Astrocyte (in vitro differentiated cells and primary cell): ENCODE measurements at regions not wholly inside any gene's neighbourhood (a gene's known extent, or its start where the extent isn't known, plus 50 kb on each side); places are given as distances from the start of the nearest gene placed in this dataset.

Source experiments
- DNase-seq: peaks from one replicate; pipeline ENCODE4 v3.0.0-alpha.2; 2010; ENCODE audit warnings: low read depth
- FAIRE-seq: peaks from 2 replicates; lab custom pipeline; 2011; peaks lifted over from hg19 to GRCh38; lab: Jason Lieb, UNC
- H2AFZ ChIP-seq: 2 replicates; pipeline ENCODE4 v1.6.0; 2012; ENCODE audit warnings: low read depth, low read length, inconsistent platforms
- H3K27ac ChIP-seq: 2 replicates; pipeline ENCODE4 v1.5.1; 2011; ENCODE audit warnings: low read depth, low read length, inconsistent platforms
- H3K27me3 ChIP-seq: 2 replicates; pipeline ENCODE4 v1.6.0; 2011; ENCODE audit warnings: low read length, inconsistent platforms; ENCODE audit not compliant: insufficient read depth
- H3K36me3 ChIP-seq: 2 replicates; pipeline ENCODE4 v1.5.1; 2011; ENCODE audit warnings: low read length, inconsistent platforms; ENCODE audit not compliant: insufficient read depth
- H3K4me1 ChIP-seq: 2 replicates; pipeline ENCODE4 v1.5.1; 2011; ENCODE audit warnings: low read length, inconsistent platforms; ENCODE audit not compliant: insufficient read depth
- H3K4me2 ChIP-seq: 2 replicates; pipeline ENCODE4 v1.6.0; 2012; ENCODE audit warnings: low read length, inconsistent platforms
- H3K4me3 ChIP-seq: 2 replicates; pipeline ENCODE4 v1.5.1; 2011; ENCODE audit warnings: low read depth, mild to moderate bottlenecking, low read length, inconsistent platforms; ENCODE audit not compliant: insufficient read depth
- H3K79me2 ChIP-seq: 2 replicates; pipeline ENCODE4 v1.6.0; 2012; ENCODE audit warnings: mild to moderate bottlenecking, low read length, inconsistent platforms; ENCODE audit not compliant: insufficient read depth
- H3K9ac ChIP-seq: 2 replicates; pipeline ENCODE4 v1.6.0; 2012; ENCODE audit warnings: mild to moderate bottlenecking, low read length, inconsistent platforms
- H3K9me3 ChIP-seq: 2 replicates; pipeline ENCODE4 v1.5.1; 2012; ENCODE audit warnings: low read depth, mild to moderate bottlenecking, low read length, inconsistent platforms; ENCODE audit not compliant: insufficient read depth
- H4K20me1 ChIP-seq: 2 replicates; pipeline ENCODE4 v1.6.0; 2012; ENCODE audit warnings: low read length, inconsistent platforms; ENCODE audit not compliant: insufficient read depth
- H3K27ac Mint-ChIP-seq: one replicate; pipeline ENCODE4 v1.8.0; 2021; ENCODE audit warnings: mild to moderate bottlenecking, mixed read lengths; ENCODE audit not compliant: unreplicated experiment
- H3K27me3 Mint-ChIP-seq: one replicate; pipeline ENCODE4 v1.8.0; 2021; ENCODE audit warnings: low read depth, mixed read lengths; ENCODE audit not compliant: unreplicated experiment
- H3K36me3 Mint-ChIP-seq: one replicate; pipeline ENCODE4 v1.8.0; 2021; ENCODE audit warnings: low read depth, mixed read lengths; ENCODE audit not compliant: unreplicated experiment
- H3K4me1 Mint-ChIP-seq: one replicate; pipeline ENCODE4 v1.8.0; 2021; ENCODE audit warnings: low read depth, mixed read lengths; ENCODE audit not compliant: unreplicated experiment
- H3K4me3 Mint-ChIP-seq: one replicate; pipeline ENCODE4 v1.8.0; 2021; ENCODE audit warnings: mild to moderate bottlenecking, moderate library complexity, mixed read lengths; ENCODE audit not compliant: unreplicated experiment
- H3K9me3 Mint-ChIP-seq: one replicate; pipeline ENCODE4 v1.8.0; 2021; ENCODE audit warnings: mild to moderate bottlenecking, mixed read lengths; ENCODE audit not compliant: unreplicated experiment
- EZH2 ChIP-seq: IDR thresholded peaks from 2 replicates; pipeline ENCODE4 v1.6.1; 2012; ENCODE audit warnings: mild to moderate bottlenecking, low read length, inconsistent platforms; ENCODE audit not compliant: insufficient read depth
- TF ChIP-seq, protein P1 (sequence below): IDR thresholded peaks from 2 replicates; pipeline ENCODE4 v1.5.1; 2011; ENCODE audit warnings: low read depth, mild to moderate bottlenecking, inconsistent platforms, low read length, moderate library complexity; ENCODE audit not compliant: insufficient read depth

DNA sequence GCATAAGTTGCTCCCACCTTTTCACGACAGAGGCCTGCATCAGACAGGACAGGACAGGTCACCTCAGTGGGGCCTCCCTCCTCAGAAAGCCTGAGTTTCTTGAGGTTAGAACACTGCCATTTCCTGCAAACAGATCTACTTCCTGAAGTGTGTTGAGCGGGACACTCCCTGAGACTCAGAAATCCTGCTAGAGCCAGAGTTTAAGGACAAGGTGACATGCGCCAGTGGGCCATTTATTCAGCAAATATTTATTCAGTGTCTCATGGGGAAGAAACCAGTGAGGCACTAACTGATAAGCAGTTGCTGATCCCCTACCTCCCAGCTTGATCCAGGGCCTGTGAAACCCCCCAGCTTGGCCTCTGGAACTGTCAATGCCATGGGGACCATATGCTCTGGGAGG, 454.6 kb downstream of the SOX6 start:
- no peak for FAIRE-seq
- H3K27ac Mint-ChIP-seq = no peak overlapping the region
- Histone ChIP-seq H3K27me3 (no peaks in the 10 kb centered on the region), H3K4me3 (no peak overlapping the region), H3K27ac (no peak overlapping the region), H3K36me3 (no peaks in the 10 kb centered on the region), H3K9ac (no peak overlapping the region), H3K79me2 (no peaks in the 10 kb centered on the region), H3K4me2 (no peak overlapping the region), H3K4me1 (peaks cover 9% of the 10 kb centered on the region), H3K9me3 (no peaks in the 10 kb centered on the region), H4K20me1 (no peaks in the 10 kb centered on the region), H2AFZ (no peak overlapping the region)
- H3K36me3 Mint-ChIP-seq = no peaks in the 10 kb centered on the region
- no peaks in the 10 kb centered on the region for H3K9me3 Mint-ChIP-seq
- H3K4me3 Mint-ChIP-seq = no peak overlapping the region
- H3K4me1 Mint-ChIP-seq = peaks cover 10% of the 10 kb centered on the region
- DNase-seq = no peak
- H3K27me3 Mint-ChIP-seq = peaks cover 13% of the 10 kb centered on the region
- TF ChIP-seq, protein P1, sequence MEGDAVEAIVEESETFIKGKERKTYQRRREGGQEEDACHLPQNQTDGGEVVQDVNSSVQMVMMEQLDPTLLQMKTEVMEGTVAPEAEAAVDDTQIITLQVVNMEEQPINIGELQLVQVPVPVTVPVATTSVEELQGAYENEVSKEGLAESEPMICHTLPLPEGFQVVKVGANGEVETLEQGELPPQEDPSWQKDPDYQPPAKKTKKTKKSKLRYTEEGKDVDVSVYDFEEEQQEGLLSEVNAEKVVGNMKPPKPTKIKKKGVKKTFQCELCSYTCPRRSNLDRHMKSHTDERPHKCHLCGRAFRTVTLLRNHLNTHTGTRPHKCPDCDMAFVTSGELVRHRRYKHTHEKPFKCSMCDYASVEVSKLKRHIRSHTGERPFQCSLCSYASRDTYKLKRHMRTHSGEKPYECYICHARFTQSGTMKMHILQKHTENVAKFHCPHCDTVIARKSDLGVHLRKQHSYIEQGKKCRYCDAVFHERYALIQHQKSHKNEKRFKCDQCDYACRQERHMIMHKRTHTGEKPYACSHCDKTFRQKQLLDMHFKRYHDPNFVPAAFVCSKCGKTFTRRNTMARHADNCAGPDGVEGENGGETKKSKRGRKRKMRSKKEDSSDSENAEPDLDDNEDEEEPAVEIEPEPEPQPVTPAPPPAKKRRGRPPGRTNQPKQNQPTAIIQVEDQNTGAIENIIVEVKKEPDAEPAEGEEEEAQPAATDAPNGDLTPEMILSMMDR = no peak
- TF ChIP-seq EZH2 = no peak

DNA sequence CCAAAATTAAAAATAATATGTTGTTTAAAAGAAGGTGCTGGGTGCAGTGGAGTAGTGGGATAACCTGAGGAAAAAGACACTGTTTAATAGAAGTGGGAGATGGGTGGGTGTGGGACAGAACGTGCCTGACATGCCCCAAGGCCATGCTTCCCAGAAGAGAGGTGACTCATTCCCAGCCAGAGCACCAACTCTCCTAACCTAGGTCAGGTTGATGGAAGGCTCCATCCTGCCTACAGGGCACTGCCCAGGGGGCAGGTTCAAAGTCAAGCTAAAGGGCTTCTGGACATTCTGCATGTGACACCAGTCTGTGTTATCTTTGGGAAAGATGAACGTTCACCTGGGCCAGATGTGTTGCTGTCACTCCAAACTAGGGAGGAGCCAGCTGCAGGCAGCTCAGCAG, 453.1 kb downstream of the SOX6 start:
- Histone ChIP-seq H3K27ac (no peak overlapping the region), H3K9me3 (no peaks in the 10 kb centered on the region), H3K4me2 (no peak overlapping the region), H3K4me3 (no peak overlapping the region), H3K79me2 (no peaks in the 10 kb centered on the region), H3K27me3 (no peaks in the 10 kb centered on the region), H3K9ac (no peak overlapping the region), H2AFZ (no peak overlapping the region), H4K20me1 (no peaks in the 10 kb centered on the region), H3K4me1 (no peaks in the 10 kb centered on the region), H3K36me3 (no peaks in the 10 kb centered on the region)
- FAIRE-seq = no peak
- no peak overlapping the region for H3K4me3 Mint-ChIP-seq
- no peaks in the 10 kb centered on the region for H3K9me3 Mint-ChIP-seq
- H3K4me1 Mint-ChIP-seq = peaks cover 6% of the 10 kb centered on the region
- no peaks in the 10 kb centered on the region for H3K36me3 Mint-ChIP-seq
- TF ChIP-seq, protein P1 = no peak
- no peak for TF ChIP-seq EZH2
- peaks cover 12% of the 10 kb centered on the region for H3K27me3 Mint-ChIP-seq
- H3K27ac Mint-ChIP-seq = no peak overlapping the region
- DNase-seq = no peak

DNA sequence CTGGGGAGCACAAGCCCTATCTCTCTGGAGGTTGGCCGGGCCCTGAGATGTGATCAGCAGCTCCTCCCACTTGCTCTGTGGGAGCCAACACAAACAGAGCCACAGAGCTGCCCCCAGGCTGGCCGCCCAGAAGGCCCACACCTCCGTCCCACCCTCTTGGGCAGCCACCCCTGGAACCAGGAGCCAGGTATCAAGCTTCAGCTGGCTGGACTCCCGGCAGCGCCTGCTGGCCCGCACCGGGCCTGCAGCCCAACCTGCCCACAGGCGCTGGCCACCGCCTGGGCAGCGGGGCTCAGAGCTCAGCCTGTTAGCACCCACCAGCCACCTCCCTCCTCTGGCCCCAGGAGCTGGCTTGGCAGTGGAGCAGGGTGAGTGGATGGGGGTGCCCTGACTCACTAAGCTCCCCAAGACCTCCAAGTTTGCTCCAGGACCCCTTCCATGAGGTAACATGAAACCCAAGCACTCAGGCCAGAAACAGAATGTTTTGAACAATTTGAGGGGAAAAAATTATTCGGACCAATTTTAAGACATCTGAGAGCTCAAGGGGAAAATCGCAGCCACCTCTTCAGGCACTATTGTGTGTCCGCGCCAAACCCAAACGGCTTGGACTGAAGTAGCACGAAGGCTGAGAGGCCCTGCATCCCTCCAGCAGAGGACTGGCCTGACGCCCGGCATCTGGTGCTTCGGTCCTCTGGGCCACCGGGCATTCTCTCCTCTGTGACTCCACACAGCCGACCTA, 450.8 kb downstream of the SOX6 start:
- Histone ChIP-seq H3K4me2 (no peak overlapping the region), H3K9ac (no peak overlapping the region), H3K36me3 (no peaks in the 10 kb centered on the region), H3K27ac (no peak overlapping the region), H4K20me1 (no peaks in the 10 kb centered on the region), H3K4me3 (no peak overlapping the region), H3K4me1 (no peaks in the 10 kb centered on the region), H3K9me3 (no peaks in the 10 kb centered on the region), H3K79me2 (no peaks in the 10 kb centered on the region), H3K27me3 (no peaks in the 10 kb centered on the region), H2AFZ (no peak overlapping the region)
- H3K4me3 Mint-ChIP-seq = no peak overlapping the region
- DNase-seq (no peak), FAIRE-seq (no peak)
- peaks cover 6% of the 10 kb centered on the region for H3K4me1 Mint-ChIP-seq
- H3K9me3 Mint-ChIP-seq = no peaks in the 10 kb centered on the region
- peaks cover 10% of the 10 kb centered on the region for H3K27me3 Mint-ChIP-seq
- no peak for TF ChIP-seq EZH2
- TF ChIP-seq, protein P1 = no peak
- no peaks in the 10 kb centered on the region for H3K36me3 Mint-ChIP-seq
- no peak overlapping the region for H3K27ac Mint-ChIP-seq
